ENCODE measurements at regions not wholly inside any gene's neighbourhood (a gene's known extent, or its start where the extent isn't known, plus 50 kb on each side); places are given as distances from the start of the nearest gene placed in this dataset.

DNA sequence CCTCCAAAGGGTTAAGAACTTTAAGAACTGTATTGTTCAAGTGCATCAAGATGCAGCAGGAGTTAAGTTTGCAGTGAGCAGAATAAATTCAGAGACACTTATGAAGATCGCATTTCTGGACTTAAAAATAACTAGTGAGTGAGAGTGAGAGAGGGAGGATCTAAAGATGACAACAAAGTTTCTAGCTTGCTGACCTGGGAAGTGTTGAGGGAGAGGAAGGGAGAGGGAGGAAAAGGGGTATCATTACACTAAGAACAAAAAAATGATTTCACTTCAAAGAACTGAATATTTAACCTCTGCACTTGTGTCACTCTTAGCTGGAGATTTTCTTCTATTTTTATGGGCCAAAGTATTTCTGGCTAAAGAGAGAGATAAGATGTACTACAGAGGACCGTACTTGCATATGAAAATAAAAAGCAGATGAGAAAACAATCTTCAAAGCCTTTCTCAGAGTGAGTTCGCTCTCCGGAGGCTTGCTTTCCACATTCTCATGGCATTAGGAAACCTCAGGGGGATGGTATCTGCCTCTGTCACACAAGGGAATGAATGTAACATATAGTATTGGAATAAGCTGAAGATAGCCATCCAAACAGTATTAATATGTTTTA is 91.4 kb upstream of the TJP1 start:
- Histone ChIP-seq H3F3A (ENCODE audit: insufficient read depth) (peaks cover 37% of the 10 kb centered on the region), H3K9me3 (ENCODE audit: low read depth) (no peaks in the 10 kb centered on the region), H3K36me3 (ENCODE audit: low read depth) (no peaks in the 10 kb centered on the region), H3K9ac (0 out of 2 replicates have a peak overlapping the region, but pooled peaks have one; percentile 17), H3K4me1 (ENCODE audit: insufficient read depth) (peaks cover 26% of the 10 kb centered on the region), H2AFZ (peak overlapping the region; percentile 29), H3K4me3 (peak overlapping the region; percentile 25), H3K9me2 (ENCODE audit: insufficient read depth) (no peaks in the 10 kb centered on the region), H4K20me1 (ENCODE audit: insufficient read depth) (no peaks in the 10 kb centered on the region), H3K4me2 (ENCODE audit: unreplicated experiment) (peak overlapping the region; percentile 80), H3K27ac (peak overlapping the region; percentile 54), H3K27me3 (replicated peaks; ENCODE audit: insufficient read depth) (no peaks in the 10 kb centered on the region), H3K79me2 (ENCODE audit: insufficient read depth) (no peaks in the 10 kb centered on the region)
- in situ Hi-C loops (cut with MboI): no loop called here
- DNase-seq: peak; percentile 81
- no peak for TF ChIP-seq EZH2phosphoT487 (IDR thresholded peaks at IDR 0.05; ENCODE audit: insufficient read depth, low read depth)
- no peak for TF ChIP-seq EZH2 (IDR thresholded peaks at IDR 0.05; ENCODE audit: insufficient read depth, poor library complexity, severe bottlenecking)
- WGBS, 2 experiments (ENCODE audit: low coverage in 1 of 2, low lambda C conversion rate in 2 of 2, missing lambda C conversion rate in 2 of 2): 3 to 8% methylated on average over 4 of the region's 4 CpGs

GRCh38 chr15:29911705-29912104 is 89.4 kb upstream of the TJP1 start:
- Histone ChIP-seq H3K9ac (no peak overlapping the region), H3K9me2 (ENCODE audit: insufficient read depth) (no peaks in the 10 kb centered on the region), H4K20me1 (ENCODE audit: insufficient read depth) (no peaks in the 10 kb centered on the region), H3K36me3 (ENCODE audit: low read depth) (no peaks in the 10 kb centered on the region), H3K4me2 (ENCODE audit: unreplicated experiment) (no peak overlapping the region), H3K27me3 (replicated peaks; ENCODE audit: insufficient read depth) (no peaks in the 10 kb centered on the region), H3K79me2 (ENCODE audit: insufficient read depth) (no peaks in the 10 kb centered on the region), H2AFZ (no peak overlapping the region), H3F3A (ENCODE audit: insufficient read depth) (peaks cover 27% of the 10 kb centered on the region), H3K27ac (no peak overlapping the region), H3K4me1 (ENCODE audit: insufficient read depth) (peaks cover 15% of the 10 kb centered on the region), H3K4me3 (no peak overlapping the region), H3K9me3 (ENCODE audit: low read depth) (no peaks in the 10 kb centered on the region)
- peak; percentile 48 for DNase-seq
- TF ChIP-seq EZH2phosphoT487 (IDR thresholded peaks at IDR 0.05; ENCODE audit: insufficient read depth, low read depth): no peak
- TF ChIP-seq EZH2 (IDR thresholded peaks at IDR 0.05; ENCODE audit: insufficient read depth, poor library complexity, severe bottlenecking): no peak
- 40 to 57% methylated on average over 3 of the region's 3 CpGs for WGBS, 2 experiments (ENCODE audit: low coverage in 1 of 2, low lambda C conversion rate in 2 of 2, missing lambda C conversion rate in 2 of 2)
- in situ Hi-C loops (cut with MboI): no loop called here

GRCh38 chr15:29910068-29910467 is 87.8 kb upstream of the TJP1 start:
- Histone ChIP-seq H3K4me3 (no peak overlapping the region), H3K9me3 (ENCODE audit: low read depth) (no peaks in the 10 kb centered on the region), H3K4me2 (ENCODE audit: unreplicated experiment) (no peak overlapping the region), H3K9ac (no peak overlapping the region), H3K9me2 (ENCODE audit: insufficient read depth) (no peaks in the 10 kb centered on the region), H3K79me2 (ENCODE audit: insufficient read depth) (no peaks in the 10 kb centered on the region), H3K27ac (no peak overlapping the region), H3K4me1 (ENCODE audit: insufficient read depth) (peaks cover 15% of the 10 kb centered on the region), H3K27me3 (replicated peaks; ENCODE audit: insufficient read depth) (no peaks in the 10 kb centered on the region), H4K20me1 (ENCODE audit: insufficient read depth) (no peaks in the 10 kb centered on the region), H2AFZ (no peak overlapping the region), H3K36me3 (ENCODE audit: low read depth) (no peaks in the 10 kb centered on the region), H3F3A (ENCODE audit: insufficient read depth) (peaks cover 36% of the 10 kb centered on the region)
- in situ Hi-C loops (cut with MboI): no loop called here
- peak; percentile 29 for DNase-seq
- TF ChIP-seq EZH2 (IDR thresholded peaks at IDR 0.05; ENCODE audit: insufficient read depth, poor library complexity, severe bottlenecking) (no peak), EZH2phosphoT487 (IDR thresholded peaks at IDR 0.05; ENCODE audit: insufficient read depth, low read depth) (no peak)
- WGBS, 2 experiments (ENCODE audit: low coverage in 1 of 2, low lambda C conversion rate in 2 of 2, missing lambda C conversion rate in 2 of 2): 58 to 65% methylated on average over 3 of the region's 3 CpGs

- in situ Hi-C loops (cut with MboI): no loop called here
- Histone ChIP-seq H3K4me3 (no peak overlapping the region), H3F3A (ENCODE audit: insufficient read depth) (peaks cover 20% of the 10 kb centered on the region), H3K79me2 (ENCODE audit: insufficient read depth) (no peaks in the 10 kb centered on the region), H3K36me3 (ENCODE audit: low read depth) (no peaks in the 10 kb centered on the region), H2AFZ (no peak overlapping the region), H3K4me2 (ENCODE audit: unreplicated experiment) (no peak overlapping the region), H3K27me3 (replicated peaks; ENCODE audit: insufficient read depth) (no peaks in the 10 kb centered on the region), H3K4me1 (ENCODE audit: insufficient read depth) (peaks cover 4% of the 10 kb centered on the region), H4K20me1 (ENCODE audit: insufficient read depth) (no peaks in the 10 kb centered on the region), H3K9me2 (ENCODE audit: insufficient read depth) (no peaks in the 10 kb centered on the region), H3K27ac (no peak overlapping the region), H3K9ac (no peak overlapping the region), H3K9me3 (ENCODE audit: low read depth) (no peaks in the 10 kb centered on the region)
- TF ChIP-seq EZH2 (IDR thresholded peaks at IDR 0.05; ENCODE audit: insufficient read depth, poor library complexity, severe bottlenecking): no peak
- no peak for TF ChIP-seq EZH2phosphoT487 (IDR thresholded peaks at IDR 0.05; ENCODE audit: insufficient read depth, low read depth)
- DNase-seq: peak; percentile 83
- 42 to 49% methylated on average over 4 of the region's 4 CpGs for WGBS, 2 experiments (ENCODE audit: low coverage in 1 of 2, low lambda C conversion rate in 2 of 2, missing lambda C conversion rate in 2 of 2)
Measured at GRCh38 chr15:29904757-29905417, 82.6 kb upstream of the TJP1 start.
